ENCODE measurements at regions not wholly inside any gene's neighbourhood (a gene's known extent, or its start where the extent isn't known, plus 50 kb on each side); places are given as distances from the start of the nearest gene placed in this dataset.

- TF ChIP-seq CTCF (IDR thresholded peaks at IDR 0.05) = no peak
- no peak for TF ChIP-seq POLR2A (IDR thresholded peaks at IDR 0.05)
Measured at GRCh38 chr4:138045036-138045435, 197.1 kb downstream of the SLC7A11 start.

All from body of pancreas (tissue), 4 donors.